ENCODE measurements at regions not wholly inside any gene's neighbourhood (a gene's known extent, or its start where the extent isn't known, plus 50 kb on each side); places are given as distances from the start of the nearest gene placed in this dataset.

- no peak for TF ChIP-seq CTCF (IDR thresholded peaks at IDR 0.05)
- TF ChIP-seq POLR2A (IDR thresholded peaks at IDR 0.05): no peak
These were observed 101.6 kb upstream of the XIRP2 start for GRCh38 chr2:166786707-166787106.
